GM18505 (cell line): ENCODE measurements at regions not wholly inside any gene's neighbourhood (a gene's known extent, or its start where the extent isn't known, plus 50 kb on each side); places are given as distances from the start of the nearest gene placed in this dataset.
"Not testable (repeated sequence)": the region's sequence is repeated elsewhere in the genome, so short reads cannot be mapped to it uniquely, and the experiment has no call there.

Source experiments
- ATAC-seq: cut with Tn5 transposase; IDR thresholded peaks from one replicate; pipeline ENCODE4 v1.9.1; 2021; ENCODE audit not compliant: unreplicated experiment
- POLR2A ChIP-seq: IDR thresholded peaks from 4 replicates; pipeline ENCODE4 v1.6.1; 2011; ENCODE audit warnings: borderline replicate concordance; ENCODE audit not compliant: insufficient read depth, insufficient read length; ENCODE audit errors: extremely low read depth

DNA sequence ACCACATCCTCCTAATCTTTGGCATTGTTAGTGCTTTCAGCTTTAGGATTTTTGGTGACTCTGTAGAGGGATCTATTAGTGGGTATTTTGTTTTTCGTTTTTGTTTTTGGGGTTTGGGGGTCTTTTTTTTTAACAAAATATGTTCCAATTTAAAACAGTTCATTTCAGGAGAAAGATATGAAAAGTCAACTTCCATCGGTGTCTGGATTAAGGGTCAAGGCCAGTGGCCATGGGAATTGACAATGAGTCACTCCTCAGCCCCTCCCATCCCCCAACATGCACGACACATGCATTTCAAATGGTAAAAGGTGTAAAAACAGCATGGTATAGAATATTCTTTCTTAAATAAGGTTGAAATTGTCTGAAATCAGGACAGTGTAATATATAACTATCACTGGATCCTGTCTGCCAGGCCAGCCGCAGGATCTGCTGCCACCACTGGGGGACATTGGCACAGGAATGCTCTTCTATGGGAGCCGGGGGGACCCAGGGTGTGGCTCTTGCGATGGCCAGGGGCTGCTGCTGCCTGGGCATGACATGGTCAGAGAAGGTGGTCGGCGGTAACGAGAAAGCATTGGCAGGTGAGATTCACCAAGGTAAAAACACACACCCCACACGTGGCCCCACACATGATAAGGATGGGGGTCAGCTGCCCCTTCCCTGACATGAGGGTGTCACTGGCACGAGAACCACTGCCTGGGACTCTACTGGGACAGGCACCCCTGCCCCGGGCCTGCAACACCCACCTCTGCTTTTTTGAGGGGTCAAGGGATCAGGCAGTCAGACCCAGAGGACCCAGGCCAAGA, 126.2 kb upstream of the KCTD7 start:
- TF ChIP-seq POLR2A, result no peak
- ATAC-seq, result no peak

DNA sequence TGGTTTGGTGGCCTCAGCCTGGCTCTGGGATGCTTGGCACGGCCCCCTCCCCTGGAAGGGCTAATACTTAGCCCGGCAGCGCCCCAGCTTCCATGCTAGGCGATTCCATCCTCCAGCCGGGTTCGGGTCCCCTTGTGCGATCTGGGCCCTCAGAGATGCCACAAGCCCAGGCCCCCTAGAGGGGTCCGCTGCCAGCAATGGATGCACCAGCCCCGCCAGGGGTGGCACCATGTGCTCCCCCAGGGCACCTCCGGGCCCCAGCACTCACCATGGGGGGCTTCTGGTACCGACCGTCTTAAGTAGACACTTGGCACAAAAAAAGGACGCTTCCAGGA, 125.7 kb upstream of the KCTD7 start:
- no peak for ATAC-seq
- no peak for TF ChIP-seq POLR2A

DNA sequence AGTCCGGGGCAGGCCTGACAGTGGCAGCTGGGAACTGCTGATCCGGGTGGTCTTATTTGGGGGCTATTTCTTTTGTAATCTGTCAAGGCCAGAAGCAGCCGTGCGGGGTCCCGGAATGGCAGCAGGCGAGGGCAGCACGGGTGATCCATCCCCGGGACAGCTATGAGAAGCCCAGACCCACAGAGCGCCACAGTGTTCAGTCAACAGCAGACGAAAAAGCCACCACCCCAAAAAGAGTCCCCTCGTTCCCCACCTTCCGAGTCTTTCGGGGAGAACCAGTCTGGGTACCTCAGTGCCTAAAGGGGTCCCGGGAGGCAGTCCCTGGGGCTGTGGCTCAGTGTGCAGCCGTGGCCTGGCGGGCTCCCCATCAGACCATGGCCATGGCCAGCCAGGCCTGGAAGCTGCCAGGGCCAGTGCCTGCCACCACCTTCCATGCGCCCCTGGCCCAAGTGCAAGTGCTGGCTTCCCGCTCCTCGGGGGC, 125.1 kb upstream of the KCTD7 start:
- TF ChIP-seq POLR2A, result no peak
- ATAC-seq, result no peak

DNA sequence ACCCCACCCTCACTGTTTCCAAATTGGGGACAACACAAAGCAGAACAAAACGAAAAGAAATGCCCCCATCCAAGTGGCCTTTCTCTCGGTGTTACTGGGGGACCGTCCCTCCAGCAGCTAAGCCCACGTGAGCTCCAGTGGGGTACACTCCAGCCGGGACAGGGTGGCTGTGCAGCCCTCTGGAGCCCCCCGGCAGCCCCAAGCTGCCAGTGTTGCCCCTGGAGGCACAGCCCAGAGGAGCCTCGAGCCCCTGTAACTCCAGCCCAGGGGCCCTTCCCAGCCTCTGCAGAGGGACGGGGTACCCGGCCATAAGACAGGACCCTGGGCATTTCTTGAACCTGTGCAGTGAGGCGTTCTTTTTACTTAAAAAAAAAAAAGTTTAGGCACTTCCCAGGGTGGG, 124.5 kb upstream of the KCTD7 start:
- TF ChIP-seq POLR2A, result no peak

DNA sequence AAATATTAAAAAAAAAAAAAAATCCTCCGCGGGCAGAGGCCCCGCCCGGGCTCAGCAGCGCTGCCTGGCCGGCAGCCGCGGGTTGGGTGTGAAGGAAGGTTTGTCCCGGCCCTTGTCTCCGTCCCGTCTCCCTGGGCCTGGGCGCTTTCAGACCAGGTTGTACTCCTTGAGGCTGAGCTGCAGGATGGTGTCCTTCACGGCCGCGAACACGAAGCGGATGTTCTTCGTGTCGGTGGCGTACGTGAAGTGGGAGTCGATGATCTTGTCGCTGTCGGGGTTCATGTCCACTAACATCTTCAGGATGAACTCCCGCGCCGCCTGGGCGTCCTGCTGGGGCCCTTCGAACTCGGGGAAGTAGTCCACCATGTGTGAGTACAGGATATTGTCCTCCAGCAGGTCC, 123.7 kb upstream of the KCTD7 start:
- TF ChIP-seq POLR2A, result no peak
- no peak for ATAC-seq

More for the DNA sequence above, 124.5 kb upstream of the KCTD7 start:
- no peak for ATAC-seq

DNA sequence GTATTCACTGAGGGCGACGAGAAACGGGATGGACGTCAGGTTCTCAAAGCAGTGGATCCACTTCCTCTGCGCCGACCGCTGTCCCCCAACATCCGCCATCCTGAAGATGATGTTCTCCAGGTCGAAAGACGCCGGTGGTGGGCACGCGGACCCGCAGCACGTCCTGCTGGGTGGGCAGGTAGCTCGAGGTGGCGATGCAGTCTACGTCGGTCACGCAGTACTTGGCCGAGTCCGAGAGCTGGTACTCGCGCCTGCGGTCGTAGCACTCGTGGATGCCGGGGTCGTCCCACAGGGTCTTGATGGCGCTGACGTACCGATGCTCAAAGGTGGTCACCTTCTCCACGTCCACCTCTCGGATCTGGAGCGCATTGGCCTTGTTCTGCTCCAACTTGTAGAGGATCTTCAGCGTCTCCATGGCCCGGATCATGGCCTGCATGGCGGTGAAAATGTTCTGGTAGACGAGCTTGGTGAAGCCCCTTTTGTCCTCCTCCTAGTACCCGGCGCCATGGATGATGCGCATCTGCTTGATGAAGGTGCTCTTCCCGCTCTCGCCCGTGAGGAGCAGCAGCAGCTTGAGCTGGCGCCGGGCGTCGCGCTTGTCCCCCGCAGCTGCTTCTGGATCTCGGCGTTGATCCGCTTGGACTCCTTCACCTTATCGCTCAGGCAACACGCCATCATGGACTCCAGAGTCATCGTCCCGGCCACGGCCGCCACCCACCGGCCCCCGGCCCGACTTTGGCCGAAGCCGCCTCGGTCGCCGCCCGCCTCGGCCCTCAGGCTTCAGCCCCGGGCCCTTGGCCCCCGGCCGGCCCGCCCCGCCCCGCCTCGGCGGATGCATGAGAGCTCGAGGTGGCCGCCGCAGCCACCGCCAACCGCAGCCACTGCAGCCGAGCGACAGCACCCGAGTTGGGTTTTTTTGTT, 122.9 kb upstream of the KCTD7 start:
- no peak for TF ChIP-seq POLR2A
- no peak for ATAC-seq

DNA sequence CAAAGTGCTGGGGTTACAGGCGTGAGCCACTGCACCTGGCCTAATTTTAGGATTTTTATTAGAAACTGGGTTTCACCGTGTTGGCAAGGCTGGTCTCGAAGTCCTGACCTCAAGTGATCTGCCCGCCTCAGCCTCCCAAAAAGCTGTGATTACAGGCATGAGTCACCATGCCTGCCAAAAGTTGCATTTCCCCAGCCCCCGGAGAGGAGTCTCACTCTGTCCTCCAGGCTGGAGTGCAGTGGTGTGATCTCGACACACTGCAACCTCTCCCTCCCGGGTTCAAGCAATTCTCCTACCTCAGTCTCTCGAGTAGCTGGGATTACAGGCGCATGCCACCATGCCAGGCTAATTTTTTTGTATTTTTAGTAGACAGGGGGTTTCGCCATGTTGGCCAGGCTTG, 122.0 kb upstream of the KCTD7 start:
- ATAC-seq, result not testable (repeated sequence)

DNA sequence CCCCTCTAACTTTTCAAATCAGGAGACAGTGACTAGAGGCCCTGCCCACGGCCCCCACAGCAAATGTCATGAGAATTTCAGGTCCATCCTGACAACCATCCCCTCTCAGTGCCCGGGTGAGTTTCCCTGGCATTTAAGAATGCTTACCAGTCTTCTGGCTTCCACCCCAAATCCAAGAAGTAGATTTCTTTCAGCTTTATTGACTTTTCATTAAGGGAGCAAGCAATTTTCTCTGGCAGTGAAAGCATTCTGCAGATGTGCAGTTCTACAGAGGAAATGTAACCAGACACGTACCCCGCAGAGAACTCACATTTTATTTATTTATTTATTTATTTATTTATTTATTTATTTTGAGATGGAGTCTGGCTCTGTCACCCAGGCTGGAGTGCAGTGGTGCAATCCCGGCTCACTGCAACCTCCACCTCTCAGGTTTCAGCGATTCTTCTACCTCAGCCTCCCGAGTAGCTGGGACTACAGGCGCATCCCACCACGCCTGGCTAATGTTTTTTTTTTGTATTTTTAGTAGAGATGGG, 120.9 kb upstream of the KCTD7 start:
- no peak for ATAC-seq
- no peak for TF ChIP-seq POLR2A

DNA sequence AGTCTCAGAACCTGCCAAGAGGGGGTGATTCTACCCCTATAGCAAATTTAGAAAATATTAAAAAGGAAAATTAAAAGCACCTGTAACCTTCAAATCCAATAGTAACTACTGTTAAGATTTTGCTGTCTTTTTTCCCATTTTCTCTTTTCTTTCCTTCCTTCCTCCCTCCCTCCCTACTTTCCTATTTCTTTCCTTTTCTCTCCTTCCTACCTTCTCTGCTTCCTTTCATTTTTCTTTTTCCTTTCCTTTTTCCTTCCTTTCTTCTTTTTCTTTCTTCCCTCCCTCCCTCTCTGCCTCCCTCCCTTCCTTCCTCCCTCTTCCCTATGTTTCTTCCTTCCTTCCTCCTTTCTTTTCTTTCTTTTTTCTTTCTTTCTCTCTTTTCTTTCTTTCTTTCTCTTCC, 120.2 kb upstream of the KCTD7 start:
- no peak for ATAC-seq
- no peak for TF ChIP-seq POLR2A

DNA sequence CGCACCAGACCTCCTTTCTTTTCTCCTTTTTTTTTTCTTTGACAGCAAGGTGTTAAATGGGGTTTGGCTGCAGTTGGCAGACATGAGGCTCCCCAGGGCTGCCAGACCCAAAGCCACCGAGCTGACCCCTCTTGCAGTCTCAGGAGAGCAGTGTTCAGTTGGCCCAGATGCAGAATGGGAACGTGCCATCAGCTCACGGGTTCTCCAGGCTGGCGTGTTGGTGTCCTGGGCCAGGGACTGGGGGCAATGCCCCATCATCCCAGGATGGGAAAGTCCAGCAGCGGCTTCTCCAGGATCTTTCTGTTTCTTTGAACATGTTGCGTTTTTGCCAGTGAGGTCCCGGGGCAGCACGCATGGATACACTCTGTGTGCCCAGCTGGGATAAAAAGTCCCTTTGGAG, 114.6 kb upstream of the KCTD7 start:
- no peak for TF ChIP-seq POLR2A
- no peak for ATAC-seq

DNA sequence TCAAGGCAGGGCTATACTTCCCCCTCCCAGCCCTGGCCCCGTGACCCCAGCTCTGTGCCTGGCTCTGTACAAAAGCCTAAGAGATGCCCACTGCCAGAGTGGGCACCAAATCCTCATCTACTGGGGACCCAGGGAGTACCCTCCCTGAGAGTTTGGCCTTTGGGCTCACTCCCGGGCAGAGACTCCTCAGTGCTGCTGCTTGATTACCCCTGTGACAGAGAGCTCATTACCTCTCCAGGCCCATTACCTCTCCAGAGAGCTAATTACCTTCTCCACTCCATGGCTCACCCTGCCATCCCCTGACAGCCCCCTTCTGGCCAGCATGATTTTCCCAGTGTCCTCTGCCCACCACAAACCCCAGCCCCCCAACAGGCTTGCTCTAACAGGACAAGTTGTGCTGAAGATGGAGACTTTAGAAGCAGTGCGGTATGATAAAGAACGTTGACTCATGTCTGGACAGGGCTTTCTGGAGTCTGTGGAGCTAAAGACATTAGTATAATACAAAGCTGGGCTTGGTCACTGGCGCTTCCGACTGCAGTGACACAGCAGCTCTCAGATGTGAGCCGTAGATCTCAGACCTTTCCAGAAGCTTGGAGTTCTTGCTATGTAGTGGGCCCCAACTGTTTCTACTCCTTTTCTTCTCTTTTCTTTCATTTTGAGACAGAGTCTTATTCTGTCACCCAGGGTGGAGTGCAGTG, 111.3 kb upstream of the KCTD7 start:
- TF ChIP-seq POLR2A, result no peak
- no peak for ATAC-seq

DNA sequence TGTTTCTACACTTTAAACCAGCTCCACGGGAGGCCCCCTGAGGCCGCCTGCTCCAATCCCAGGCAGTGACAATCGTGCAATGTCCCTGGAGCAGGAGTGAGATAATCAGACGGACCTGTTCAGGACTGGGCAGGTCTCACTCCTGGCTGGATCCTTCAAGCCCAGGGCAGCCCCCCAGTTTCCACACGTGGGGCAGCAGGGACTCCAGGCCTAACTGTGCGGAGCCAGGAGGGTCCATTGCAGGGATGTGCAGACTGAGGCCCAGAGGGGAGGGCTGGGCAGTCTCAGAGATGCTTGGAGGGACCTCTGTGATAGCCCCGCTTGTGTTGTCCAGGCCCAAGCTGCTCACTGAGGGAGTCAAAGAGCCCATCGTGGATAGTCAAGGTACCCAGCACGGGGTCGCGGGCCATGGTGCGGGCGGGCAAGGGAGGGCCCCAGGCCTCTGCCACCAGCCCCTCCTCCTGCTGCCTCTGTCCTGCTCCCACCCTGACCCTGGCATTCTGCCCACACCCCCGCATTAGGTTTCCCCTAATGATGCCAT, 110.5 kb upstream of the KCTD7 start:
- no peak for ATAC-seq

DNA sequence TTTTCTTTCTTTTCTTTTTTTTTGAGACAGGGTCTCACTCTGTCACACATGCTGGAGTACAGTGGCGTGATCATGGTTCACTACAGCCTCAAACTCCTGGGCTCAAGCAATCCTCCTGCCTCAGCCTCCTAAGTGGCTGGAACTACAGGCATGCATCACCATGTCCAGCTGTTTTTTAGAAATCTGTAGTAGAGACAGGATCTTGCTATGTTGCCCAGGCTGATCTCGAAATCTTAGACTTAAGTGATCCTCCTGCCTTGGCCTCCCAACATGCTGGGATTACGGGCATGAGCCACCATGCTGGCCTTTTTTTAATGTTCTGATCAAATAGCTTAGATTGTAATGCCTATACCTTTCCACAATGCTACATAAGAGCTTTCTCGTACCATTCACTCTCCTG, 107.0 kb upstream of the KCTD7 start:
- ATAC-seq, result no peak
- TF ChIP-seq POLR2A, result no peak

More for the DNA sequence above, 110.5 kb upstream of the KCTD7 start:
- TF ChIP-seq POLR2A, result no peak
